HAP-1 (cell line): ENCODE measurements at regions not wholly inside any gene's neighbourhood (a gene's known extent, or its start where the extent isn't known, plus 50 kb on each side); places are given as distances from the start of the nearest gene placed in this dataset.

Experiments used
- DNase-seq, 2 experiments: peaks; one replicate each; pipeline ENCODE4 v3.0.0-alpha.2; 2016 to 2020; ENCODE audit warnings: low spot score in 2 of 2
- H3K27me3 ChIP-seq: fragments of 250-450 bp; sonication (Bioruptor Pico); 2 replicates; pipeline ENCODE4 v1.5.1; 2020; ENCODE audit warnings: low read depth, mild to moderate bottlenecking, moderate library complexity
- H3K36me3 ChIP-seq: fragments of 250-450 bp; sonication (Bioruptor Pico); replicated peaks from 2 replicates; pipeline ENCODE4 v1.5.1; 2020; ENCODE audit warnings: mild to moderate bottlenecking
- H3K4me1 ChIP-seq: fragments of 250-450 bp; sonication (Bioruptor Pico); 2 replicates; pipeline ENCODE4 v1.5.1; 2020; ENCODE audit warnings: mild to moderate bottlenecking
- H3K4me3 ChIP-seq: fragments of 250-450 bp; sonication (Bioruptor Pico); 2 replicates; pipeline ENCODE4 v1.5.1; 2020; ENCODE audit warnings: mild to moderate bottlenecking, moderate library complexity
- H3K9me3 ChIP-seq: fragments of 250-450 bp; sonication (Bioruptor Pico); 2 replicates; pipeline ENCODE4 v1.5.1; 2020; ENCODE audit warnings: mild to moderate bottlenecking, moderate library complexity
- in situ Hi-C: fragments of 300-500 bp; cut with MboI; formaldehyde crosslinking; loops from 3 replicates; pipeline ENCODE4 v1.14.3; 2020; ENCODE audit warnings: low sequenced_read_pairs, inconsistent platforms, mixed read lengths

GRCh38 chr3:157572559-157573270 is 69.5 kb upstream of the VEPH1 start:
- peak; percentile 55 to 67 for DNase-seq
- Histone ChIP-seq H3K4me1 (no peaks in the 10 kb centered on the region), H3K9me3 (no peaks in the 10 kb centered on the region), H3K4me3 (no peak overlapping the region), H3K27me3 (peaks cover 6% of the 10 kb centered on the region; the same call in 1 of the 2 replicates), H3K36me3 (no peaks in the 10 kb centered on the region)
- in situ Hi-C loops: no loop called here

DNA sequence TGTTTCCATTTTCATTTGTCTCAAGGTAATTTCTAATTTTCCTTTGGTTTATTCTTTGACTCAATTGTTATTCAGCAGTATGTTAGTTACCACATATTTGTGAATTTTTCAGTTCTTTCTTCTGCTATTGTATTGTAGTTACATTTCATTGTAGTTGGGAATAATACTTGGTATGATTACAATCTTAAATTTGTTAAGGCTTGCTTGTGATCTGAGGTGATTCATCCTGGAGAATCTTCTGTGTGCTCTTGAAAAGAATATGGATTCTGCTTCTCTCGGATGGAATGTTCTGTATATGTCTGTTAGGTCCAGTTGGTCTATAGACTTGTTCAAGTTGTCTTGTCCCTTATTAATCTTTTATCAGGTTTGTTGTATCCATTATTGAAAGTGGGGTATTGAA is 63.4 kb upstream of the VEPH1 start:
- in situ Hi-C loops: no loop called here
- DNase-seq: no peak
- Histone ChIP-seq H3K4me1 (no peaks in the 10 kb centered on the region), H3K9me3 (no peaks in the 10 kb centered on the region), H3K4me3 (no peak overlapping the region), H3K27me3 (peaks cover 4% of the 10 kb centered on the region; the same call in 1 of the 2 replicates), H3K36me3 (no peaks in the 10 kb centered on the region)

DNA sequence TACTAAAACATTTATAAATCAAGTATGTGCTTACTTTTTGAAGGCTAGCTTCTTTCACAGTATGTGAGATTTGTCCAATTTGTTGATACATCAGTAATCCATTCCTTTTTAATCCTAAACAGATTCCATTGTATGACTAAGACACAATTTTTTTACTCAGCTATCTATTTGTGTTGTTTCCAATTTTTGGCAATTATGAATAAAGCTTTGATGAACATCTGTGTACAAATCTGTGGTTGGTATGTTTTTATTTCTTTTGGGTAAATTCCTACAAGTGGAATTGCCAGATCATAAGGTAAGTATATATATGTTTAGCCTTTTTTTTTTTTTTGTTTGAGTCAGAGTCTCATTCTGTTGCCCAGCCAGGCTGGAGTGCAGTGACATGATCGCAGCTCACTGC is 56.2 kb upstream of the VEPH1 start:
- Histone ChIP-seq H3K27me3 (peaks cover 3% of the 10 kb centered on the region; the same call in 1 of the 2 replicates), H3K4me3 (no peak overlapping the region), H3K4me1 (no peaks in the 10 kb centered on the region), H3K36me3 (no peaks in the 10 kb centered on the region), H3K9me3 (no peaks in the 10 kb centered on the region)
- no peak for DNase-seq
- in situ Hi-C loops: no loop called here
